Gastrocnemius medialis (tissue), 4 donors: ENCODE measurements at regions not wholly inside any gene's neighbourhood (a gene's known extent, or its start where the extent isn't known, plus 50 kb on each side); places are given as distances from the start of the nearest gene placed in this dataset.

Experiments
- ATAC-seq, 2 donors: fragments of 150-250 bp; one replicate each; pipeline ENCODE4 v1.9.1; 2016
- DNase-seq, 2 donors: peaks; one replicate each; pipeline ENCODE4 v3.0.0-alpha.2; 2019
- H3K27ac ChIP-seq, 4 donors: fragments of 200-600 bp; sonication (generic); 1 replicate in 1 of 4; 2 replicates in 3 of 4; pipeline ENCODE4 v1.5.1; 2016 to 2018; ENCODE audit warnings: mild to moderate bottlenecking in 2 of 4, moderate library complexity in 1 of 4
- H3K27me3 ChIP-seq, 3 donors: fragments of 200-600 bp; sonication (generic) in 2 of 3; 1 replicate in 1 of 3; 2 replicates in 2 of 3; pipeline versions ENCODE4 v1.5.1 to v1.6.0; 2016 to 2019; ENCODE audit warnings: mild to moderate bottlenecking in 1 of 3, moderate library complexity in 1 of 3
- H3K36me3 ChIP-seq, 2 donors: fragments of 200-600 bp; sonication (generic) in 1 of 2; one replicate each; pipeline ENCODE4 v1.5.1; 2017 to 2018
- H3K4me1 ChIP-seq, 2 donors: fragments of 200-600 bp; sonication (generic) in 1 of 2; one replicate each; pipeline ENCODE4 v1.5.1; 2016 to 2017; ENCODE audit warnings: mild to moderate bottlenecking in 2 of 2
- H3K4me3 ChIP-seq, 4 donors: fragments of 200-600 bp; sonication (generic) in 3 of 4; 1 replicate in 1 of 4; 2 replicates in 3 of 4; pipeline ENCODE4 v1.5.1; 2016 to 2019; ENCODE audit warnings: mild to moderate bottlenecking in 2 of 4
- H3K9me3 ChIP-seq, 3 donors: fragments of 200-600 bp; sonication (generic) in 2 of 3; 1 replicate in 1 of 3; 2 replicates in 2 of 3; pipeline ENCODE4 v1.5.1; 2016 to 2019
- POLR2A ChIP-seq, 2 donors: fragments of 450-650 bp; IDR thresholded peaks; one replicate each; pipeline ENCODE4 v1.6.1; 2017; ENCODE audit warnings: antibody characterized with exemption in 2 of 2, mild to moderate bottlenecking in 2 of 2, moderate library complexity in 2 of 2
- in situ Hi-C, 4 donors: fragments of 200-750 bp; cut with MboI; loops; one replicate each; pipeline versions ENCODE4 v1.15.0 to v1.8.0; 2017; ENCODE audit warnings: low sequenced_read_pairs in 4 of 4
- intact Hi-C: fragments of 100-400 bp; cut with DNase I; formaldehyde crosslinking; loops from one replicate; pipeline ENCODE4 v1.15.1; 2023; ENCODE audit warnings: low total_unique reads
- TF ChIP-seq, protein P1 (sequence below), 5 experiments: fragments of 450-650 bp in 3 of 5; fragments of 200-600 bp in 2 of 5; sonication (generic) in 2 of 5; IDR thresholded peaks in 4 of 5; conservative IDR thresholded peaks in 1 of 5; 1 replicate in 4 of 5; 2 replicates in 1 of 5; pipeline ENCODE4 v1.5.1; 2016 to 2019; ENCODE audit warnings: antibody characterized with exemption in 5 of 5, mild to moderate bottlenecking in 3 of 5, moderate library complexity in 3 of 5

DNA sequence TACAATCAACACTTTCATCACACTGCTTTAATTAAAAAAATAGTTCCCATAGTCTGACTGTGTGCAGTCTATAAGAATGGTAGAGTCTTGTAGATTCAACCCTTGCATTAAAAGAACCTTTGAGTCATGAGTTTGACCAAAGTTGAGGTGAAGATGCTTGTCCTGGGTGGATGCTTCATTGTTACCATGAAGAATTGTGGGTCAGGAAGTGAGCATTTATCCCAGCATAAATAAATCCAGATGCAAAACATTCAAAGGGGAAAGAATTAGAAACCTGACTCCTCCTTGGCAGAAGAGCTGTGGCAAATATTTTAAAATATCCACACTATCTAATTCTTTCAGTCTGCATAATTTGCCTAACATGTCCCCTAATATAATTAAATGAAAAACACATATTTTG, 72.9 kb upstream of the SPAG17 start:
- no peak for TF ChIP-seq POLR2A (IDR thresholded peaks at IDR 0.05)
- TF ChIP-seq, protein P1, sequence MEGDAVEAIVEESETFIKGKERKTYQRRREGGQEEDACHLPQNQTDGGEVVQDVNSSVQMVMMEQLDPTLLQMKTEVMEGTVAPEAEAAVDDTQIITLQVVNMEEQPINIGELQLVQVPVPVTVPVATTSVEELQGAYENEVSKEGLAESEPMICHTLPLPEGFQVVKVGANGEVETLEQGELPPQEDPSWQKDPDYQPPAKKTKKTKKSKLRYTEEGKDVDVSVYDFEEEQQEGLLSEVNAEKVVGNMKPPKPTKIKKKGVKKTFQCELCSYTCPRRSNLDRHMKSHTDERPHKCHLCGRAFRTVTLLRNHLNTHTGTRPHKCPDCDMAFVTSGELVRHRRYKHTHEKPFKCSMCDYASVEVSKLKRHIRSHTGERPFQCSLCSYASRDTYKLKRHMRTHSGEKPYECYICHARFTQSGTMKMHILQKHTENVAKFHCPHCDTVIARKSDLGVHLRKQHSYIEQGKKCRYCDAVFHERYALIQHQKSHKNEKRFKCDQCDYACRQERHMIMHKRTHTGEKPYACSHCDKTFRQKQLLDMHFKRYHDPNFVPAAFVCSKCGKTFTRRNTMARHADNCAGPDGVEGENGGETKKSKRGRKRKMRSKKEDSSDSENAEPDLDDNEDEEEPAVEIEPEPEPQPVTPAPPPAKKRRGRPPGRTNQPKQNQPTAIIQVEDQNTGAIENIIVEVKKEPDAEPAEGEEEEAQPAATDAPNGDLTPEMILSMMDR (IDR thresholded peaks at IDR 0.05 in 4 of 5, conservative IDR thresholded peaks at IDR 0.05 in 1 of 5): no peak
- no peaks in the 10 kb centered on the region for H3K36me3 ChIP-seq
- intact Hi-C loops: no loop called here
- DNase-seq: no peak
- no peak overlapping the region for H3K4me3 ChIP-seq
- H3K27me3 ChIP-seq: no peaks in the 10 kb centered on the region
- no peaks in the 10 kb centered on the region for H3K4me1 ChIP-seq
- in situ Hi-C loops: no loop called here
- H3K9me3 ChIP-seq: no peaks in the 10 kb centered on the region
- ATAC-seq: no peak
- H3K27ac ChIP-seq: no peak overlapping the region

- H3K4me1 ChIP-seq: no peaks in the 10 kb centered on the region
- in situ Hi-C loops (no loop called here), intact Hi-C loops (no loop called here)
- no peaks in the 10 kb centered on the region for H3K36me3 ChIP-seq
- no peaks in the 10 kb centered on the region for H3K9me3 ChIP-seq
- ATAC-seq: no peak
- TF ChIP-seq POLR2A (IDR thresholded peaks at IDR 0.05): no peak
- TF ChIP-seq, protein P1 (IDR thresholded peaks at IDR 0.05 in 4 of 5, conservative IDR thresholded peaks at IDR 0.05 in 1 of 5): no peak
- no peaks in the 10 kb centered on the region for H3K27me3 ChIP-seq
- no peak overlapping the region for H3K27ac ChIP-seq
- no peak for DNase-seq
- H3K4me3 ChIP-seq: no peak overlapping the region
These were observed 69.7 kb upstream of the SPAG17 start for GRCh38 chr1:118254491-118255425.

- DNase-seq (no peak), ATAC-seq (no peak)
- Histone ChIP-seq H3K4me3 (no peak overlapping the region), H3K9me3 (no peaks in the 10 kb centered on the region), H3K27ac (no peak overlapping the region), H3K27me3 (no peaks in the 10 kb centered on the region), H3K4me1 (no peaks in the 10 kb centered on the region), H3K36me3 (no peaks in the 10 kb centered on the region)
- intact Hi-C loops (no loop called here), in situ Hi-C loops (no loop called here)
- no peak for TF ChIP-seq POLR2A (IDR thresholded peaks at IDR 0.05)
- TF ChIP-seq, protein P1 (IDR thresholded peaks at IDR 0.05 in 4 of 5, conservative IDR thresholded peaks at IDR 0.05 in 1 of 5): no peak
These were observed 69.0 kb upstream of the SPAG17 start for GRCh38 chr1:118254001-118254400.

DNA sequence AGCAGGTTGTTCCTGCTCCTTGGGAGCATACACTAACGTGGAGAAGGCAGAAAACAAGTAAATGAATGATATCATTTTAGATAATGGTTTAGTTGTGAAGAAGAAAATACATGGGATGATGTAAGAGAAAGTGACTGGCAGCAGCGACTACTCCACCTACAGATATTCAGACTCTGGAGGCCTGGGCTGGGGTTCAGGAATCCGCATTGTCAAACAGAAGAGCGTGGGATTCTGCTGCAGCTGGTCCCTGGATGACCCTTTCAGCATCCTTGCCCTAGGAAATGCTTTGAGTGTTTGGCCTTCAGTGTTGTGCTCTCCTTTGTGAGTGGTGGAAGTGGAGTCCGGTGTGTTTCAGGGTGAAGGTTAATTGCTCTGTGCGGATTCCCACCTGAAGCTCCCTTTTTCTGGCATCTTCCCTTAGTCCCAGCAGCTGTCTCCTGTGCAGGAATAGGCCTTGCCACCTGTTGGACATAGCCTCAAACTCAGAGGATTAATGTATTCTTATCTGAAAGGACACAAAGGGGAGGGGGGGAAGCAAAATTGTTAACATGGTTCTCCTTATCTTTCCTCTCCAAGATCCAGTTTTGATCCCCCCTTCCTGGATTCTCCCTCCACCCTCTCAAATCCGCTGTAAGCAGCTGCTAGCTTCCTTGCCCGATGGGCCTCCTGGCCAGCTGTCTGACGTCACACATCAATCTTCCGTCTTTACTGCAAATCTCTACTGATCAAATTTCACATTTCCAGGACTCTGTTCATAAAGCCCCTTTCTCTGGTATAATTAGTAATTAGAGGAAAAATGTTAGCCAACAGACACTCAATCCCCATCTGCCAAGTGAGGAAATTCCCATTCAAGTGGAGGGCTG, 68.3 kb upstream of the SPAG17 start:
- DNase-seq: no peak
- H3K4me3 ChIP-seq: no peak overlapping the region
- no peaks in the 10 kb centered on the region for H3K36me3 ChIP-seq
- H3K27me3 ChIP-seq: no peaks in the 10 kb centered on the region
- intact Hi-C loops: no loop called here
- H3K27ac ChIP-seq: no peak overlapping the region
- no peaks in the 10 kb centered on the region for H3K9me3 ChIP-seq
- no peak for TF ChIP-seq POLR2A (IDR thresholded peaks at IDR 0.05)
- TF ChIP-seq, protein P1 (IDR thresholded peaks at IDR 0.05 in 4 of 5, conservative IDR thresholded peaks at IDR 0.05 in 1 of 5): no peak
- no peak for ATAC-seq
- H3K4me1 ChIP-seq: no peaks in the 10 kb centered on the region
- in situ Hi-C loops: no loop called here
